NAMALWA (cell line): ENCODE measurements at regions not wholly inside any gene's neighbourhood (a gene's known extent, or its start where the extent isn't known, plus 50 kb on each side); places are given as distances from the start of the nearest gene placed in this dataset.

ENCODE experiments used
- DNase-seq: peaks from one replicate; pipeline ENCODE4 v3.0.0-alpha.2; 2015; ENCODE audit warnings: low spot score

- no peak for DNase-seq
These were observed 58.7 kb downstream of the OTOL1 start for GRCh38 chr3:161555320-161555719.

- DNase-seq, result no peak
These were observed 59.9 kb downstream of the OTOL1 start for GRCh38 chr3:161556533-161556932.

GRCh38 chr3:161556941-161557340, 60.3 kb downstream of the OTOL1 start:
- DNase-seq, result no peak

GRCh38 chr3:161557445-161558150, 61.0 kb downstream of the OTOL1 start:
- DNase-seq, result no peak

- no peak for DNase-seq
These were observed 61.6 kb downstream of the OTOL1 start for GRCh38 chr3:161558236-161558635.

GRCh38 chr3:161559177-161559998, 62.8 kb downstream of the OTOL1 start:
- DNase-seq, result peak; percentile 69

GRCh38 chr3:161560008-161560637, 63.5 kb downstream of the OTOL1 start:
- DNase-seq, result peak; percentile 50

- no peak for DNase-seq
These were observed 71.2 kb downstream of the OTOL1 start for GRCh38 chr3:161567577-161568361.

GRCh38 chr3:161568671-161569070, 72.1 kb downstream of the OTOL1 start:
- DNase-seq, result no peak

- no peak for DNase-seq
These were observed 75.3 kb downstream of the OTOL1 start for GRCh38 chr3:161571951-161572350.

GRCh38 chr3:161573136-161573535, 76.5 kb downstream of the OTOL1 start:
- DNase-seq, result no peak

- DNase-seq, result no peak
These were observed 79.3 kb downstream of the OTOL1 start for GRCh38 chr3:161575901-161576300.

- no peak for DNase-seq
These were observed 79.7 kb downstream of the OTOL1 start for GRCh38 chr3:161576311-161576710.

- DNase-seq, result no peak
These were observed 80.3 kb downstream of the OTOL1 start for GRCh38 chr3:161576714-161577510.

GRCh38 chr3:161577662-161578061, 81.1 kb downstream of the OTOL1 start:
- no peak for DNase-seq

- no peak for DNase-seq
These were observed 83.0 kb downstream of the OTOL1 start for GRCh38 chr3:161579395-161580126.

GRCh38 chr3:161585922-161586321, 89.3 kb downstream of the OTOL1 start:
- DNase-seq, result no peak

- DNase-seq, result no peak
These were observed 90.1 kb downstream of the OTOL1 start for GRCh38 chr3:161586556-161587235.

- no peak for DNase-seq
These were observed 102.0 kb downstream of the OTOL1 start for GRCh38 chr3:161598639-161599038.

- no peak for DNase-seq
These were observed 103.1 kb downstream of the OTOL1 start for GRCh38 chr3:161599697-161600096.
